Activated CD8-positive, alpha-beta memory T cell treated with anti-CD3 and anti-CD28 coated beads for 1 hour (primary cell): ENCODE measurements at regions not wholly inside any gene's neighbourhood (a gene's known extent, or its start where the extent isn't known, plus 50 kb on each side); places are given as distances from the start of the nearest gene placed in this dataset.

Experiments used
- DNase-seq, 2 donors: peaks; one replicate each; pipeline ENCODE4 v3.0.0-alpha.2; 2020; ENCODE audit warnings: low read depth in 1 of 2; ENCODE audit errors: extremely low read depth in 1 of 2

DNA sequence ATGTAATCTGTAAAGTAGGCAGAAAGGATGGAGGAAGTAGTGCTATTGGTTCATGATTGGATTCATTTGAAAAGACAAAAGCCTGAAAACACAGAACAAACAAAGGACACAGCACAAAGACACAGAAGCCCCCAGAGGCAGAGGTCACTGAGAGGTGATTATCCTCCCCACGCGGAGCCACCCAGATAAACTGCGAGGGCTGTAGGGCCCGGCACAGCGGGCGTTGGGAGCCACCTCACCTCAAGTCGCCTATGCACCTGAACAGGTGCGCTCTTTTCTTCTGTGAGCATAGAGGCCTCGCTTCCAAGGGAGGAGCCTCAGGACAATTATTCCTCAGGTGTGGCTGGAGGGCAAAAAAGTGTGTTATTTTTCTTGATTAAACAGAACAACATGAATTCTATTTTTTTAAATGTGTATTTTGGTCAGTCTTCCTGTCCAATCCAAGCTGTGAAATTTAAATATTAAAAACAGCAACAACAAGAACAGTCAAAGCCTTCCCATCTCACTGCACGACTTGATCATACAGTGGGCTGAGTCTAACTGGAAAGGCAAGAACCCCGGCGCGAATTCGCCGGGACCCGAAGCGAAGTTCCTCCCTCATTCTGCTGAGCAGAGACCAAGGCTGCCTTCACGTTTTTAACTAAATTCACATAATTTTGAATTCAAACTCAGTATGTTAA lies 205.3 kb downstream of the THBS2 start:
- DNase-seq, result no peak

DNA sequence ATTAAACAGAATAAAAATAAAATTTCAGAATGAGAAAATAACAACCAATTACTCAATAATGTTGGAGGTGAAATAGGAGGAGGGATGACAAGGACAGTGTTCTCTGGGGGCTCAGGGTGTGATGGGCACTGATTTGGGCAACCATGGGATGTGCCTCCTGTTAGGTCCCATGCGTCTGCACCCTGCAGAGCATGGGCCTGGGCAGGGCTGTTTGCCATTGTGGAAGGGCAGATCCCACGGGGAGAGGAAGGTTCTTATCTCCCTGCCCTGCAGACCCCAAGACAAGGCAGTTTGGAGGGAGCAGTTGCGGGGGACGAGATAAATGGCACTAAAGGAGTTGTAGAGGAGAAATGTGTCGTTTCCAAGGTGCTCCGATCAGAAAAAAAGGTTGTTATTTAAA lies 206.3 kb downstream of the THBS2 start:
- DNase-seq, result no peak

DNA sequence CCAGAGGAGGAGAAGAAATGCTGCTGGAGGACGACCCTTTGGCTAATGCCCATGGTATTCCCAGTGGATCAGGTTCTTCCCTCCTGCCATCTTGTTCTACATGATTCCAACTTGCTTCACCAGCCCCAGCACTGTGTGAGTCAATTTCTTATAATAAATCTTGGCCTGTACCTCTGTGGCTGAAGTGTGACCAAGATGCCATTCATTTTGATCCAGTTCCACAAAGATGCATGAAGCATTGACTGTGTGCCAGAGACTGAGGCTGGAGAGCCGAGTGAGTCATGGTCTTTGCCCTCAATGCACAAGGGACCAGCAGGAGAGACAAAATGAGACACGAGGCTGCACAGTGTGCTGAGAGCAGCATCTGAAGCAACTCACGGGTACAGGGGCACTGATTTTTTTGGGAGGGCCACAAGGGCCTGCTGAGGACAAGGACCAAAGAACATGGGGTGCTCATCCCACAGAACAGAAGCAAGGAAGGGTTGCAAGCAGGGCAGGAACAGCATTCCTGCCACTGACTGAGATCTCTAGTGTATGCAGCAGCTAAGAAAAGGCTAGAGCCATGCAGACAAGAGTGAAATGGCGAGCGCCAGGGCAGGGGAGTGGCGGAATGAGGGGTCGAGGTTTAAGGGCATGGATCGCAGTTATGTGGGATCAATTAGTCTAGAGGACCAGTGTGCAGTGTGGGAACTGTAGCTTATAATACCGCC lies 207.0 kb downstream of the THBS2 start:
- no peak for DNase-seq

DNA sequence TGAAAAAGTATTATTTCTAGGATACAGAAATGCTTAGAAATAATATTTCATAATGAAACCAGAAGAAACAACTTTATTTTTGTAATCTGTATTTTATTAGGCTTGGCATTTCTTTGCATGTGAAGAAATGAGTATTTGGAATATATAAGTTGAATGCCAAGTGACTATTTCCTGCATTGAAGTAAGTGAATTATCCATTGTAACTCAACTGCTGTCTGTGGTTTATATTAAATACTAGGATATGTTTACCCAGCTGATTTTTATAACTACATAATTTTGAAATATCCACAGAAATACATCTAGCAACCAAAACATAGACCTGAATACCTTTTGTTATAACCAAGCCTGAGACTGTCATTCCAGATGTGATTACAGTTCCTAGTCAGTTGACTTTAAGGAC lies 207.6 kb downstream of the THBS2 start:
- no peak for DNase-seq

DNA sequence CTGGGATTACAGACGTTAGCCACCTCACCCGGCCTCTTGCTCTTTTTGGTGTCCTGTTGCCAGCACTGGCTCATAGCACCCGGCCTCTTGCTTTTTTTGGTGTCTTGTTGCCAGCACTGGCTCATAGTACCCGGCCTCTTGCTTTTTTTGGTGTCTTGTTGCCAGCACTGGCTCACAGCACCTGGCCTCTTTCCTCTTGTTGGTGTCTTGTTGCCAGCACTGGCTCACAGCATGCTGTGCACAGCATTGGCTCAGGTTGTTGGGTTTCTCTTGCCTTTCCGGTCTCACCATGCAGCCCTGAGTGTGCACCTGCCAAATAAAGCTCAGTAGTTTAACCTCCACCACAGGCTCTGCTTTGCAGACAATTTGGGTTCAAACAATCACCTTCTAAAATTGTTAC lies 208.2 kb downstream of the THBS2 start:
- no peak for DNase-seq

DNA sequence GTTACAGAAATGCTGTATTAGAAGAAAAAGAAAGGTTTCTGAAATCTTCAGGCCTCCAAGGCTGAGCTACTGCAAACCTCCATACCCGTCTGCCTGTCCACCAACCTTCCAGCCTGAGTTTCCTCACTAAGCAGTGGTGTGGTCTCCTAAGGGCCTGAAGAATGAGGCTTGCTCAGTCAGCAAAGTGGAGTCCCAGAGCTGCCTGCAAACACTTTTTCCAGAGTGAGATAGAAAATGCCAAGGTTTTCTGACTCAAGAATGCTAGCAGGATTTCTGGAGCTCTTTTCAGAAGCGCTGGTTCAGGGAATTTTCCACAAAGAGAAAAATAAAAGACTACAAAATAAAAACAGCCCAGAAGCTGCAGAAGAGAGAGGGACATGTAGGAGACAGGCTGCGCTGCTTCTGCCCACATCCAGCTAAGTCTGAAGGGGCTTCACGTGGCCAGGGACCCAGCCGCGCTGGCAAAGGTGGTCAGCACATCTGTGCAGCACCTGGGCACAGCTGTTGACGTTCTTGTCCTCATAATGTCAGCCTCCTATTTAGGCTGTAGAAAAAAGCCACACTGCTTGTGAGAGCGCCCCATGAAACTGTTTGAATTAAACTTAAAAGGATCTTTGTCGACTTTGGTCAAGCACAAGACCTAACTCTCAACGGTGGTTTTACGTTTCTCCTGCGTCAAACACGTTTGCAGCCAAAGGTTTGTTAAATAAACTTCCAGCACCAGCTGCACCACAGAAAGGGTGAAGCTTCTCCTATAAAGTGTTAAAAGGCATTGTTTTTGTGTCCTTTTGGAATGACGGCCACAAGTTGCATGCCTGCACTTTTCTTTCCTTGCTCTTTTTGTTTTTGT lies 209.0 kb downstream of the THBS2 start:
- no peak for DNase-seq

DNA sequence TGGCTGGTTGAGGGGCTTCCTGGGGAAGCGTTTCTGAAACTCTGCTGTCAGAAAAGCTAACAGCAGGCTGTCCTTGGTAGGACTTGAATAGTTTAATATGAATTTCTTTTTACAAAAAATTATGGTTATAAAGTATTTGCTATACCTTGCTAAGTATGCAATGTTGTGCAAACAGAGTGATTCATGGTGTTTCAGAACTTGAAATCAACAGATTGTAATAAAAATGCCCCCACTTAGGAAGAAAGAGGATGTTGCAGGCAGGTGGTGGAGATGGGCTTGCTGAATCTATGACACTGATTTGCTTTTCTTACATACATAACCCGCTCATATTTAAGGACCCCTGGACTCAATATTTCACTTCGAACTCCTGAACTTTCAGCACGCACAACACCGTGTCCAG lies 211.6 kb downstream of the THBS2 start:
- DNase-seq, result no peak

DNA sequence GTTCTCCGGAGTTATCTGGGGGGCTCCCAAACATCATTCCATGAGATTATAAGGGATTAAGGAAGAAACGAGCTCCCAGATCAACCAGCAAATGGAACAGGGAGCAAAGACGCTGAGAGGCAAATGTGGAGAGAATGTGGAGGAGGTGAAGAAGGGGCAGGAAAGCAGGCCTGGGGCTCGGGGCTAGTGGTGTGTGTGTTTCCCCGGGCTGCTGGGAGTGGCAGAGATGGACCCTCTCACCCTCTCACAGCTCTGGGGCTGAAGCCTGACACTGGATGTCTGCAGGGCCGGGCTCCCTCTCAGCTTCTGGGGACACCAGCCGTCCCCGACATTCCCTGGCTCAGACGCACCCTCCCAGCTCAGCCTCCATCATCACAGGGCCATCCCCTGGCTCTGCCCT lies 212.6 kb downstream of the THBS2 start:
- no peak for DNase-seq

DNA sequence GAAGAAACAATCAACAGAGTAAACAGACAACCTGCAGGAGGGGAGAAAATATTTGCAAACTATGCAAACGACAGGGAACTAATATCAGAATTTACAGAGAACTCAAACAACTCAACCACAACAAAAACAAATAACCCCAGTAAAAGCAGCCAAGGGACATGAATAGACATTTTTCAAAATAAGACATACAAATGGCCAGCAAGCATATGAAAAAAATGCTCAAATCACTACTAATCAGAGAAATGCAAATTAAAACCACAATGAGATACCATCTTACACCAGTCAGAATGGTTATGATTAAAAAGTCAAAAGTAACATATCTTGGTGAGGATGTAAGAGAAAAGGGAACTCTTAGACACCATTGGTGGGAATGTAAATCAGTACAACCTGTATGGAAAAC lies 215.0 kb downstream of the THBS2 start:
- no peak for DNase-seq

DNA sequence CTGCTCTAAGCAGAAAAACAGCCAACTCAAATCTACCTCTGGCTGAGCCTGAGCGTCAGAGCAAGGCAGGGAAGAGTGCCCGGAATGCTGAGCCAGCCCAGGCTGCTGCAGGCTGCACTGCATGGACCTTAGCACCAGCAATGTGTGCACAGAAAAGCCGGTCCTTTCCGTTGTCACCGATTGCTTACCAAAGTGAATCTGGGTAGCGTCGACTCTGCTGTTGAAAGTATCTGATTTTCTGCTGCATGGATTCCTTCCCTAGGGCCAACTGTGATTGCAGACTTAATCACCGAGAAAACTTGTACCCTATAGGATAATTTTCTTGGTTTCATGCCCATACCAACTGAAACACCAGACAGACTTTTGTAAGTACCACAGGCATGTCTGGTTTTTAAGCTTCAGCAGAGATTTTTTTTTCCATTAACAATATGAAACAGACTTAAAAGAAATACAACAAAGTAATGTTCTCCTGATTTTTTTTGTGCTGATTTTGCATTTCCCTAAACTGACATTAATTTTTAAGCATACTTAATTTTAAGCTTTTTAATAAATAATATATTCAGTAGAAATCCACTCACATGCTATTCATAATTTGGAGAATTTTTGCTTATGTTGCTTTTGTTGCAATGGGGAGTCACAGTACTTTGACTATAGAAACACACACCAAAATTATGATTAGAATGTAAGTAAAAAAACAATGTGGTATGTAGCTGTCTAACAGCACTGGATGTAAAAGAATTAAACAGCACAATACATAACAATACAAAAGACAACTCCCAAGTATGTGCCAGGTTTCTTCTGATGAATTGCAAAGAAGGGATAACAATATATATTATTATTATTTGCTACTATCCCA lies 218.0 kb downstream of the THBS2 start:
- DNase-seq, result no peak

DNA sequence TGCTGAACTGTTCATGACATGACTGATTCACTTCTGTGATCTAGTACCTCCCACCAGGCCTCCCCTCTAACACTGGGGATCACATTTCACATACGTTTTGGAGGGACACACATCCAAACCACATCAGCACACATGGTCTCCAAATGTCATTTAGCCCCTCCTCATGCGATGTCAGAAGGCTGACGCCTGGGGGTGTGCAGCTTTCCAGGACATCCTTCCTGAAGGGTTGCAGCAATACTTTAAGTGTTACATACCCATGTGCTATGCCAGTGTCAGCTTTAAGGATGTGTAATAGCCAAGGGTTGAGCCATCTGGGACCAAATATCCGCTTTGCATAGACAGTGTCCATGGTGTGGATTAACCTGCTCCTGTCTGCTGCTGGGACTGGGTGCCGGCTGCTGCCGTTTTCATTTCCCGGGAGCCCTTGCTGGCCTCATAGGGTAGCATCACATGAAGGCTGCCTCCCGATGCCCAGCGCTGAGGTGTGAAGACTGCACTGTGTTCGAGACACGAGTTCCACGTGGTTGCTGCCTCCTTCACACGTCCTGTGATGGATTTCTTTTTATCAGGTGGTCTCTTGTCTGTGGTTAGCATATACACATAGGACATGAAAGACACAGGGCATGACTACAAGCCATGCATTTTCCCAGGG lies 219.0 kb downstream of the THBS2 start:
- DNase-seq, result no peak

DNA sequence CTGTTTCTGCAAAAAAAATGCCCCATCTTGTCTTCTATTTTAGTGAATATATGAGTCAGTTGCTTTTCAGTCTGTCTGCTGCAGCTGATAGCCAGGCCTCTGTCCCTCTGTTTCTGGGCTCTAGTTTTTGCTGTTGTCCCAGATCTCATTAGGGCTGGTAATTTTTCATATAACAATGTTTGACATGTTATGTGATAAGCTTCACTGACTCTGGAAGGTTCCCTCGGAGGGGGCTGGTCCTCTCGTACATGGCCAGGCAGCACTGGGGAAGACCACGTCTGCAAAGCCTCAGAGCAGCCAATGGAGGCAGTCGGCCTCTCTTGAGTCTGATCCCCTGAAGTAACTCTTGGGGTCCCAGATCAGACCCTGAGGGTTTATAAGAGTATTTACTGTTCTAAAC lies 223.8 kb downstream of the THBS2 start:
- no peak for DNase-seq

DNA sequence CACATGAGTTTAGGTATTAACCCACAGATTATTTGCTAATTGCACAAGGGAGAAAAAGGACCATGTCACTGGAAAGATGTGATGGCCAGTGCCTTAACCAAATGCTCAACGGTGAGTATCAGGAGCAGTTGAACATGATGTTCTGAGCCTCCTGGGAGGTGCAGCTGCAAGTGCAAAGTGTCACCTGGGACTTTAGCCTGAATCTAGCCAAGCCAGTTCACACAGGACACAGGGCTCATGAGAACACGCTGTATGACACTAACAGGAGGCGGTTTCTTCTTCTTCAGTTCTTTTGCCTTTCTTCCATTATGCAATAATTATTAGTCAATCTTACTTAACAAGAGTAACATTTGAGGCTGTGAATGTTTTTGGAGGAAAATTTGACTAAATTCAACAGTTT lies 225.3 kb downstream of the THBS2 start:
- no peak for DNase-seq

DNA sequence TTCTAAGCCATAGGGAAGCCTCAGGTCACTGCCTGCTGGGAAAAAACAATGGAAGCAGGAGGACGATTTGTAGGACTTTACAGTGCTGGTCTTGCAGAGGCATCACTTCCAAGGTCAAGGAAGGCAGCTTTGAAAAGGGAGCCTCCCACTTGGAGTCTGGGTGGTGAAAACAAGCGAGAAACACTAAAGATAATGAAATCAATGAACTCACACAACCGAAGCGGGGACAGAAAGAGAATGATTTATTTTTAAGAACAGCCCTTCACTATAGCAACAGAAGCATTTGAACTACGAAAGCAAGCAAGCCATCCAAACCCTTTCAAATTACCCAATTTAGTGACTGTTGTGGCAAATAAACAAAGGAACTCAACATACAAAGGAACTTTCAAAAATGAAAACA lies 227.5 kb downstream of the THBS2 start:
- no peak for DNase-seq

DNA sequence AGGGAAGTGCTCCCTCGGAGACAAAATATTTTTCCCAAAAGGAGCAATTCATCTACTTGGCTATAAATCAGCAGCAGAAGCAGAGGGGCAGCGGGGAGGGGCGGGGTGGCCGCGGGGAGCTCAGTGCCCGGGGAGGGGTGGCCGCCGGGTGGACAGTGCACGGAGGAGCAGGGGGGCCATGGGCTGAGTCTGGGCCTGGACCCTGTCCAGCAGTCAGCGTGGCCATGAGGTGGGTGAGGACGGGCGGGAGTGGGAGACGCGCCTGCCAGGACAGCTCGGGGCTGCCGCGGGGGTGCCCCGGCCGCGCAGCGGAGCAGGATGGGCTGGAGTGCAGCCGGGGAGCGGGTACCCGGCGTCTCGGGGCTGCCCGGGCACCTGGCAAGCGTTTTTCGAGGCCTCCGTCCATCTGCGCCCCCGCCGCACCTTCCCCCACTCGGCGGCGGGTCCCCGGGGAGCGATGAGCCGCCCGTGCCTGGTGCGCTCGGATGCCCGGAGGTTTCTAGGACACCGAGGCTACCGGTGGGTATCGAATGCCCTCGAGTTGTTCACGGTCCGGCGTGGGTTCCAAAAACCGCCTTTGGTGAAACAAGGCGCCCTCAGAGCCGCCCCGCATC lies 229.5 kb downstream of the THBS2 start:
- no peak for DNase-seq

DNA sequence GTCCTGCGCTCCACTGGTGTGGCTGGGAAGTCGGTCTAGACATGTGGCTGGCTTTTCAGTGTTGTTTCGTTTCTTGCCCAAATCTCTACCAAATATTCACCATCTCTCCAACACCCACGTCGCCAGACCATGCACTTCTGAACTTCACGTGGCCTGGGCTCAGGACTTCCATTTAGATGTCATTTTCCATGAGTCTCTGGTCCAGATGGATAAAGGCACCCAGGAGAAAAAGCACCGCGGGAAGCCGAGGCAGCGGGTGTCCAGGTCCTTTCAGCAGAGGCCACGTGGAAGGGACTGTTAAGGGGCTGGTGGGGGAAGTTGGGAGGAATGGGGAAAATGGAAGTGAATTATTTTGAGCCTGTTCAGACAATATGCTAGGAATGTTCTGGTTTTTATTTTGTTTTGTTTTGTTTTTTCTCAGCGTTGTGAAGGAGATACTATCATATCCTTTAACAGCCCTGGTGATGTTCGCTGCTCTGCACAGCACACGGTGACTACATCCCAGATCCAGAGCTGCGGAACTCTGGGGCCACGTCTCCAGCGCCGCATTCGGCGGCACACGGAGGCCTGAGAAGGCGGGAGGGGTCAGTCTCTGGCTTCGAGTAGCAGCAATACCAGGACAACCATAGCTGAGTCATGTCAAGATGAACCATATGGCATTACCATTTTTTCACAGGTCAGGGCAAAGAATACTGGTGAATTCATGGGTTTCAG lies 230.3 kb downstream of the THBS2 start:
- no peak for DNase-seq

DNA sequence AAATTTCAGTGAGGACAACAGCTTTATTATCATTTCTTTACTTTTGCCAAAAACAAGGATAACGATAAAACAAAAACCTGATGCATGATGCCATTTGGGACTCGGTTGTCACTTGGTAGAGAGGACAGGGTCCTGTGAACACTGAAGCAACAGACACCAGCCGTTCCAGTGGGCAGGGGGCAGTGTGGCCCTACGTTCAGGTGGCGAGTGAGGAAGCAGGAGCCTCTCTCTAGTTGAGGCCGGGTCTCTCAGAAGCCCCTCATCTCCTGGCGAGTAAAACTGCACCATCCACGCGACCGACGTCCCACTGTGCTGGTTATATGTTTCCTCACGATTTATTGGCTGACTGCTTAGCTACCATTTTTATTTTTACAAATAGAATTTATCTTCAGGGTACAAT lies 231.6 kb downstream of the THBS2 start:
- DNase-seq, result no peak

DNA sequence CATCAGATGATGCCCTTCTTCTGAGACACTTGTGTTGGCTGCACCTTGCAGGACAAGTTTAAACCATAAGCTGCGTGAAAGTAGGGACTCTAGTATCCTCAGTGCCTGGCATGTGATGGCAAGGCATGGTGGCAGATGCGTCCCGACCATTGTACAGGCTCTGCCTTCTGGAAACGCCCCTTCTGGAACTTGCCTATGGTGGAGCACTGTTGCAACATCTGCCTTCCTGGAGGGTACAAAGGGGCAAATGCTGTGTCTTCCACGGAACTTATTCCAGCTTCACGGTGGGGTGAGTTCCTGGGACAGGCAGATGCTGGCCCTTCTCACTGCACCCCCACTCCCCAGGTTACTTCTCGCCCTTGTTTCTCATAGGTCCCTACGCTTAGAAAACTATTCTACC lies 232.8 kb downstream of the THBS2 start:
- no peak for DNase-seq

DNA sequence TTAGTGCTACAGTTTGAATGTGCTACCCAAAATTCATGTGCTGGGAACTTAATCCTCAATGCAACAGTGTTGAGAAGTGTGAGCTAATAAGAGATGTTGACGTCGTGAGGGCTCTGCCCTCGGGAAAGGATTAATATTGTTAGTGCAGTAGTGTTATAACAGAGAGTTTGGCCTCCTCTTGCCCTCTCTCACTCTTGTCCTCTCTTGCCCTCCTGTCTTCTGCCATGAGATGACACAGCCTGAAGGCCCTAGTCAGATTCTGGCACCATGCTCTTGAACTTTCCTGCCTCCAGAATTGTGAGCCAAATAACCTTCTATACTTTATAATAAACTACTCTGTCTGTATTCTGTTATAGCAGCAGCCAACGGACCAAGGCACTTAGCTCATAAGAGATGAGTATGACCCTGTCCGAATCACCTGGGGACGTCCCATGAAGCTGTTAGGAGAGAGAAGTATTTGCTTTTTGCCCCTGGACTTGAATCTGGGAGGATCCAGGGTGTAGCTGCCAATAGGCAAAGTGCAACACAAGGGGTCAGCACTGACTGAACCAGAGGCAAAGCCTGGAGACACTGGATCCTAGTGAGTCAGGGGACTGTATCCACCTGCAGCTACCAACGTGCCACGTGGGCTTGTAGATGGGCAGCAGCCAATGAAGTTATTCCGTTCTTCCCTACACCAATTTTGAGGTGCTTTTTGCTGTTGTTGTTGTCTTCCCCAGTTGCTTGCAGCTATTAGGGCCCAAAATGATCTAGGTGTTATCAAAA lies 233.7 kb downstream of the THBS2 start:
- no peak for DNase-seq
